HG02970 (cell line): ENCODE measurements at regions not wholly inside any gene's neighbourhood (a gene's known extent, or its start where the extent isn't known, plus 50 kb on each side); places are given as distances from the start of the nearest gene placed in this dataset.

Experiments used
- ATAC-seq: cut with Tn5 transposase; IDR thresholded peaks from one replicate; pipeline ENCODE4 v1.9.1; 2021; ENCODE audit warnings: mild to moderate bottlenecking, moderate library complexity, moderate number of reproducible peaks; ENCODE audit not compliant: unreplicated experiment, low FRiP score

- ATAC-seq, result no peak
These were observed 160.9 kb upstream of the VRK2 start for GRCh38 chr2:57885742-57886141.

DNA sequence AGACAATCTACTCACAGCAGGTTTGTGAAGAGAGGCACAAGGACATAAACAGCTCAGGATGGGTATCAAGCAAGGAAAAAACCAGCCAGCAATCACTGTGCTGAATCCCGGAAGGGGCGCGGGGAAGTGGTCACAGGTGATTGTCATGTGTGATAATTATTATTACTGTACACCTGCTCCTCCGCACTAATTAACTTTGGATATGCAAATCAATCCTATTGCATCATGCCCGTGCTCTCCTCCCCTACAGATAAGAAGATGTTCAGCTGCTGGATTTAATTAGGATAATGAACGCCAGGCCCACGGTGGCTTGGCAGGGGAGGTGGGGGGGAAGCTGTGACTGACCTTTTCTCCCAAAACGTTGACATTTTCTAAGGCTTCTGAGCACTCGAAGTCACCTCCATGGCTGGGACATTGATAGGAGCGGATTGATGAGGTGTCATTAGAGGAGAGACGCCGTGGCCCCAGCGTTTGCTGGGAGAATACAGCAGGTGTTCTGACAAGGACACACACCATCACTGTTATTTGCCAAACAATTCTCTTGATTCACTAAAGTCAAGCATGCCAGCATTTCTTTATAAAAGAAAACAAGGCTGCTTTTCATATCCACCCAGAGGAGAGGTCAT, 160.3 kb upstream of the VRK2 start:
- no peak for ATAC-seq

GRCh38 chr2:57888463-57888862, 158.1 kb upstream of the VRK2 start:
- ATAC-seq, result no peak

GRCh38 chr2:57890464-57890863, 156.1 kb upstream of the VRK2 start:
- peak; percentile 65 for ATAC-seq

DNA sequence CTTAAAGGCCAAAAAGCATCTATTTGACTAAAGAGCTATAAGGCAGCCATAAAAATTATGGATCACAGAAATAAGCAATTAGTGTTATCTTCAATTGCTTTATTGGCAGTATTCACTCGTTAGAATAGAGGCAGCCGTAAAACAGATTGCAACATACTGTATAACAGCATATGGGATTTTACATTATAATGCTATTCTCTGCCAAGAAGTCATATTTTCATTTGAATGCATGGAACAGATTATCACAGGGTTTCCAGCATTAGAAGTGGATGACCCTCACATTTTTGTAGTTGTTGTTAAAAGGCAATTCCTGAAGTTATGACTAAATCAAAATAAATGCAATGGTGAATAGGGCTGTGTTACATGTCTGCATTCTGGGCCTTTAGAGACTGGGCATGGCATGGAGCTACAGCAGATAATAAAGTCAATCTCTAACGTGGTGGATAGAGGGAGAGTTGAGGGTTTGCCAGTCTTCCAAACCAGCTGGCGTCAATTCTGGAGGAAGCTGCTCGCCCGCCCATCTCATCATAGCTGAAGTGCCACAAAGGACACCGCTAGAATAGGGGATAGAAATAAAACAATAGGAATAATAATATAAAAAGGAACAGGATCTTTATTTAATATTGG, 155.4 kb upstream of the VRK2 start:
- ATAC-seq, result no peak

DNA sequence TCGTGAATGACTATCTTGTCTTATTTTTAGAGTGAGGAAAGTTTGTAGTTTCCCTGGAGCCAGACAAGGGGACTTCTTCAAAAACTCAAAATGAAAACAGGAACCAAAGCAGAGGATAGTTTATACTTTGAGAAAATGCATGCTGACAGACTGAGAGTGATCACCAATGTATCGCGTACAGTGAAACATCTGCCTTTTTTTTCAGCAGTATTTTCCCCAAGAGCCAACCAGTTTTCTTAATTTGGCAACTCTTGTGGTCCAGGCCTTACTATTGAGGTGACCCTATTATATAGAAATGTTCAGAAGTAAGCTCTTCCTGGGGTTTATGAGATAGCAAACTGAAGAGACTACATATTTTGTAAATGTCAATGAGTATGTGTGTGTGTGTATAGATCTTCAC, 153.7 kb upstream of the VRK2 start:
- no peak for ATAC-seq

DNA sequence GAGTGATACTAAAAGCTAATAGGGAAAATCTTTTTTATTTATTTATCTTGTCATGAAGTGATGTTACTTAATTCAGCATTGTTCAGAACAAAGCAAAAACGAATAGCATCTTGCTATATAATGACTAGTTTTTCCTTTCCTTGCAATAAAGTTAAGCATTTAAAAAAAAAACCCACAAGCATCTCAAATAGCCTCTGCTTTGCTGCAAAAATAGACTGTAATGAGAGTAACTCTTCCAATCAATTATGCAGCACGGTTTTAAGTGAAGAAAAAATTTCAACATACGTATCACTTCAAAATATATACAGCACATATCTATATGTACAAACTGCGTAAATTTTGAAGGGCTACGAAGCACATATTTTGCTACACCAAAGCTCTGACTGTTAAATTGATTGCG, 153.3 kb upstream of the VRK2 start:
- ATAC-seq, result no peak

GRCh38 chr2:57893786-57894185, 152.8 kb upstream of the VRK2 start:
- ATAC-seq, result no peak

DNA sequence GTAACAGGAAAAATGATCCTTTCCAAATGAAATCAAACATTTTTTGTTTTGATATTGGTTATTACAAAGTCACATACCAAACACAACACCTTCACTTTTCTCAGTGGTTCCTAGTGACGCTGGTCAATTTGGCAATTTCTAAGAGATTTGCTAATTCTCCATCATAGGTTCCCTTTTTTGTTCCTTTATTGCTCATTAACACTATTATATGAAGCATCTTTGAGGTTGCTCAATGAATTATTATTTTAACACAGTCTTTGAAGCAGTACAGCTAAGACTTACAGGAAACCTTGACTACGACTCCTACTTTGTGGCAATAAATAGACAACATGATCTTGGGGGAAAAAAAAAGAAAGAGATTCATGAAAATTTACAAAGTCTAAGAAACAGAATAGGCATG, 152.2 kb upstream of the VRK2 start:
- ATAC-seq, result no peak

DNA sequence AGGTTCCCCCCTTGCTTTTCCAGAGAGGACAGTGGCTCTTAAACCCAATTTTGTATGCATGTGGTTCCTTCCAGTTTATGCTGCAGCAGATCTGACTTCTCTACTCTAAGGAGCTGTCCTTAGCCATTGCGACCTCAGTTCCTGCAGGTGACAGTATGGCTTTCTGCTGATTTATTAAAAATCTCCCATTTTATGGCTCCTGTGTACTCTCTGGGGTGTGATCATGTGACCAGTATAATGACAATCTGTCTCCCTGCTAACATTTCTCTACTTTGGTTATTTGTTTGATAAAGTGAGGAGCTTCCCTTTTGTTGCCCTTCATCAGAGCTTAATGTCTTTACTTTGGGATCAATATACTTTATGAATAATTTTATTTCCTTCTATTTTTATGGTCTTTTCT, 148.7 kb upstream of the VRK2 start:
- ATAC-seq, result no peak

DNA sequence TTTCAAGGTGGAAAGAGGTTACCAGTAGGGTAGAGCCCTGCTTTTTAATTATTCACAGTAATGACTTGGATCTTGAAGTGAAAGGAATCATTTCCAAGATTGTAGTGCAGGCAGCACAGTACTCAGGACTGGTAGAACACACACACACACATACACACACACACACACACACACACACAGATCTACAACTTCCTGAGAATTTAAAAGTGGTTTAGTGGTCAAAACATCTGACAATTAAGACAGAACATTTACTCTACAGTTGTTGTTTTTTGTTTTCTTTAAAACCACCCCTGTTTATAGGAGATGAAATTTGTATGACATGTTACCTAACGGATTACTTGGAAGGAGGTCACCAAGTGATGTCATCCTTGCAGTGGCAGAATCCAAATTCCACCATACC, 146.7 kb upstream of the VRK2 start:
- ATAC-seq, result no peak

DNA sequence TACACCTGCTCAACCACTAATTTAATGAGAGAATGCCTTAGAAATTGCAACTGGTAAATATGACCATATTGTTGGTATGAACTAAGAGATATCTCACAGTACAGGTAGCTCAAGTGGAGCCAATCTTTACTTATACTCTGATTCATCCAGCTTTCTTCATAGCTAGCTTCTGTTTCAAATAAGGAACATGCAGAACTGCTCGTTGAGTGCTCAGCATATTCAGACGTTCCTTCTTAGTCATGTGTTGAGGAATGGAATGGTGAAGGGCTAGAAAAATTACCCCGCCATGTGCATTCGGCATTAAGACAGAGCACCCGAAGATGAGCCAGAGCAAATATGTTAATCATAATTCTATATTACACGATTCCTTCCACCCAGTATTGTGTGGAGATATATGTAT, 144.0 kb upstream of the VRK2 start:
- no peak for ATAC-seq

DNA sequence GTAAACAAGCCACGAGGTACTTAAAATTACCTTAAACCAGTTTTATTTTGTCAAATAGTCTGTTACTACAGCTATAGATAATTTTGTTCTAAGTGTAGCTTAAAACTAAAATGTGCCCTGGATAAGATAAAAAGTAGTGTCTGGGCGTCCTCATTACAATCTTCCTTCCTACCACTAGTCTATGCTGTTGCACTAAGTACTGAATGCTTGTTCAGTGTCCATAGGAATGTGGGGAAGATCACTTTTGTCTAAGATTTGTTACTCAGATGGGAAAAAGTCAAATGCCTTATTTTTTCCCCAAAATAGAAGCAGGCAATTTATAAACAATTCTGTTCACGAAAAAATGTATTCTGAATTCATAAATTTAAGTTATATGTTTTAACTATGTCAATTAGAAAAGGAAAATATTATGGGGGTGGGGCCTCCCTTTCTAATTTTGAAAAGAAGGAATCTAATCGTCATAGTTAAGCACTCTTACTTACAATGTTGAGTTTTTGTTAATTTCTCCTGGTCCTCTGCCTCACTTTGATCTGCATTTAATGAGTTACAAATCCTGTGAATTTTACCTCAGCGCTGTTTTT, 140.4 kb upstream of the VRK2 start:
- no peak for ATAC-seq

DNA sequence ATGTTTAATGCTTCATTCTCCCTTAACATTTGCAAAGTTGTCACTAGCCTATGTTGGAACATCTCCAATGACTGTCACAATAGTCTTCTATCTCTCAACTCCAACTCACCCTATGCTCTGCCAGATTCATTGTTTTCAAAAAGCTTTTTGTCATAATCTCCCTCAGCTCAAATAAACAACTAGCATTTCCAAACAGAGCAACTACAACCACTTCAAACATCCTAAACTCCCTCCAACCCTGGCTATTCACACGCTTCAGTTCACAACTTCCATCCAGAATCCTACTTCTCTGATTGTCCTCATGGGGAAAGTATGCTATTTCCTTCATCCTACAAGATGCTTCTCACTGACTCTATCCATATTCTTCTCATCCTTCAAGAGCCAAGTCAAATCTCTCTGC, 139.2 kb upstream of the VRK2 start:
- no peak for ATAC-seq

DNA sequence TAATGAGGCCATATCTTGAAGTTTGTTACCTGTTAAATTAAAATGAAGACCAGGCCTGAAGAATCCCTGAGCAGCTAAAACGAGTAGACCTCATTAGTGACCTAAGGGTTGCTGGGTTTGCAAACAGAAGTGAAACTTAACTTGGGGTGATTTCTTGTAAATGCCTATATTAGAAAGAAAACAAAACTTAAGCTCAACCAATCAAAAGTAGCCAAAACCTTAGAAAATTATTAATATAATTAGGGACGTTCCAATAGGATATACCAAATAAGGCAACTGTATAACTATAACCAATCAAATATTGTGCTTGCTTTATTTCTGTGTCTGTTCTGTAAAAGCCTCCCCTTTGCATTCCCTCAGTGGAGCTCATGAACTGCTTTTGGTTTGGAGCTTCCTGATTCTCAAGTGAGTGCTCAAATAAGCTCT, 137.9 kb upstream of the VRK2 start:
- peak; percentile 91 for ATAC-seq

GRCh38 chr2:57918126-57918525, 128.5 kb upstream of the VRK2 start:
- no peak for ATAC-seq

- ATAC-seq, result no peak
These were observed 126.2 kb upstream of the VRK2 start for GRCh38 chr2:57920342-57920939.

DNA sequence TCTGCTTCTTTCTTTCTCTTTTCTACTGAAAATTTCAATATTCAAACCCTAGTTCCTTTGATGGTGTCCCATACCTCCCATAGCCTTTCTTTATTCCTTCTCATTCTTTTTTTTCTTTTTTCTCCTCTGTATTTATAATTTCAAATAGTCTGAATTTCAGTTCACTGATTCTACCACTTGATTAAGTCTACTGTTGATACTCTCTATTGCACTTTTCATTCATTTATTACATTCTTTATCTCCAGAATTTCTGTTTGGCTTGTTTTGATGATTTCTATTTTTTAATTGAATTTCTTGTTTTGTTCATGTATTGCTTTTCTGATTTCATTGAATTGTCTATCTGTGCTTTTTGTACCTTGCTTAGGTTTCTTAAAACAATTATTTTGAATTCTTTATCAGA, 111.9 kb upstream of the VRK2 start:
- ATAC-seq, result no peak

DNA sequence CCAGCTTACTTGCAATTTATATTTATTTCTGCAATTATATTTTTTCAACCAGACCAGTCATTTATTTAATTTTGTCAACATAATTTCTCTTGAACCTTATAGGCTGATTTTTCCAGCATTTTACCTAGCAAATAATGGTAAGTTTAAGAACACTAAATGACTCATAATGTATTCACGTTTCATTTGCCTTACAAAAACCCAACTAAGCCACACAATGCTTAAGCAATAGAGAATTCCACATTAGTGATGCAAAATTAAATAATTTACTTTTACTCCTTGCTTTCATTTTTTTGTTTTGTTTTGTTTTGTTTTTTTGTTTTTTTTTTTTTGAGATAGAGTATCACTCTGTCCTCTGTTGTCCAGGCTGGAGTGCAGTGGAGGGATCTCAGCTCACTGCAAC, 110.4 kb upstream of the VRK2 start:
- ATAC-seq, result no peak

GRCh38 chr2:57937456-57937855, 109.2 kb upstream of the VRK2 start:
- no peak for ATAC-seq

DNA sequence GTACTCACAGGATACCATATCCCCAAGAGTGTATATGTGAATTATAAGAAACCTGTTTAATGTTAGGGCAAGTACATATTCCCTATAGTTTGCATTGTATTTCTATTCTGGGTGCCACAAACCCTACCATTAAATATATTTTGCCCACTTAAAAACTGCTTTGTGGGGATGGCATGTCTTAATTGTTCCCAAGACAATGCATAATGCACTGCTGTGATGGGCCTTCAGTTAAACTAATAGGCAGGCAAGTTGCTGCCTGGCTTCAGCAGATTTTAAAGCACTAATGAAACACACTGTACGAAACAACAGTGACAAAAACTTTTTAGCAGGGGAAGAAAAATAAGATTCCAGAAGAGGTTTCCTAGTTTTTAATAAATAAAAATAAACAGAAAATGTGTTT, 104.8 kb upstream of the VRK2 start:
- no peak for ATAC-seq

DNA sequence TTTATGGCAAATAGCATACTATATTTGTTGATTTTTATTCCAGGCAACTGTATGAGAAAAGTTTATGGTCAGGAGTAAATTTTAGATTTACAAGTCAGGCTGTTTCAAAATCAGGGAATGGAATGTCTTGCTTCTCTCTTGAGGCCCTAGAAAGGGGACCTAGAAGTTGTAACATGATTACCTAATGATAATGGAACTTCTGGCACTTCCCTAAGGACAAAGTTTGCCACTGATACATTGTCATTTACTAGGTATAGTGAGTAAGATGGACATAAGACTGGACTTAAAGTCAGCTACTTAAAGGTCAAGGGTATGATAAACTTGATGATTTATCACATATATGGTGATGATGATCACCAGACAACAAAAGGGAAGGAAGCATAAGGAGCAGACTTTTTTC, 103.3 kb upstream of the VRK2 start:
- no peak for ATAC-seq
